ENCODE measurements at regions not wholly inside any gene's neighbourhood (a gene's known extent, or its start where the extent isn't known, plus 50 kb on each side); places are given as distances from the start of the nearest gene placed in this dataset.

DNA sequence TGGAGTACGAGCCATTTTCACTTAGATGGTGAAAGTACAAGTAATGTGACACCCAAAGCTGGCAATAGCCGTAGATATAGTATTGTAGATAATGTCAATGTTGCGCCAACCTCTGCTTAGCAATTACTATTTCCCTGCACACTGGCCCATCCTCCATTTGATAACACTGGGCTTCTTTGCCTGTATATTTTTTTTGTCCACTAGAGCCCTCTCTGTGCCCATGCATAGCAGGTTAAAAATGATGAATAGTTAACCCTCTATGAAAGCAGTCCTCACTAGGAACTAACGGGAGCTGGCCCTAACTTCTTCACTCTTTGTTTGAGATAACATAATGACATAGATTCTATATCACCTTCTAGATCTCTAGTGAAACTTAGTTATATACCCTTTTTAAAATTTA lies 416.8 kb downstream of the TUSC1 start:
- TF ChIP-seq CEBPB (IDR thresholded peaks at IDR 0.05) (no peak), EP300 (IDR thresholded peaks at IDR 0.05; ENCODE audit: borderline replicate concordance) (no peak)
- TF ChIP-seq, protein P1, sequence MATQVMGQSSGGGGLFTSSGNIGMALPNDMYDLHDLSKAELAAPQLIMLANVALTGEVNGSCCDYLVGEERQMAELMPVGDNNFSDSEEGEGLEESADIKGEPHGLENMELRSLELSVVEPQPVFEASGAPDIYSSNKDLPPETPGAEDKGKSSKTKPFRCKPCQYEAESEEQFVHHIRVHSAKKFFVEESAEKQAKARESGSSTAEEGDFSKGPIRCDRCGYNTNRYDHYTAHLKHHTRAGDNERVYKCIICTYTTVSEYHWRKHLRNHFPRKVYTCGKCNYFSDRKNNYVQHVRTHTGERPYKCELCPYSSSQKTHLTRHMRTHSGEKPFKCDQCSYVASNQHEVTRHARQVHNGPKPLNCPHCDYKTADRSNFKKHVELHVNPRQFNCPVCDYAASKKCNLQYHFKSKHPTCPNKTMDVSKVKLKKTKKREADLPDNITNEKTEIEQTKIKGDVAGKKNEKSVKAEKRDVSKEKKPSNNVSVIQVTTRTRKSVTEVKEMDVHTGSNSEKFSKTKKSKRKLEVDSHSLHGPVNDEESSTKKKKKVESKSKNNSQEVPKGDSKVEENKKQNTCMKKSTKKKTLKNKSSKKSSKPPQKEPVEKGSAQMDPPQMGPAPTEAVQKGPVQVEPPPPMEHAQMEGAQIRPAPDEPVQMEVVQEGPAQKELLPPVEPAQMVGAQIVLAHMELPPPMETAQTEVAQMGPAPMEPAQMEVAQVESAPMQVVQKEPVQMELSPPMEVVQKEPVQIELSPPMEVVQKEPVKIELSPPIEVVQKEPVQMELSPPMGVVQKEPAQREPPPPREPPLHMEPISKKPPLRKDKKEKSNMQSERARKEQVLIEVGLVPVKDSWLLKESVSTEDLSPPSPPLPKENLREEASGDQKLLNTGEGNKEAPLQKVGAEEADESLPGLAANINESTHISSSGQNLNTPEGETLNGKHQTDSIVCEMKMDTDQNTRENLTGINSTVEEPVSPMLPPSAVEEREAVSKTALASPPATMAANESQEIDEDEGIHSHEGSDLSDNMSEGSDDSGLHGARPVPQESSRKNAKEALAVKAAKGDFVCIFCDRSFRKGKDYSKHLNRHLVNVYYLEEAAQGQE (IDR thresholded peaks at IDR 0.05; ENCODE audit: low read depth) = no peak
